A673 (cell line): ENCODE measurements at regions not wholly inside any gene's neighbourhood (a gene's known extent, or its start where the extent isn't known, plus 50 kb on each side); places are given as distances from the start of the nearest gene placed in this dataset.

Experiments used
- BruUV-seq: library from RNA; stranded (reverse); fragments of 400-500 nt; replicated peaks from 2 replicates; lab custom pipeline; 2021; lab: Mats Ljungman, UMichigan
- CTCF ChIA-PET: fragments of 300-600 bp; sonication (Branson Sonifier 250); formaldehyde crosslinking; loops from one replicate; lab custom pipeline; 2022; ENCODE audit warnings: antibody characterized with exemption; lab: Charles Lee
- POLR2A ChIA-PET: fragments of 300-600 bp; sonication (Branson Sonifier 250); formaldehyde crosslinking; loops from one replicate; lab custom pipeline; 2022; ENCODE audit warnings: antibody characterized with exemption; ENCODE audit not compliant: low non-redundant PET; lab: Charles Lee
- DNase-seq: peaks from one replicate; pipeline ENCODE4 v3.0.0-alpha.2; 2015; ENCODE audit warnings: low spot score
- H3K27ac ChIP-seq: fragments of 200-600 bp; sonication (generic); 2 replicates; pipeline ENCODE4 v1.5.1; 2016; ENCODE audit warnings: mixed run types, low read depth, mild to moderate bottlenecking, mixed read lengths, antibody characterized with exemption, low read length; ENCODE audit not compliant: poor library complexity, severe bottlenecking
- H3K27me3 ChIP-seq: fragments of 200-600 bp; sonication (generic); replicated peaks from 2 replicates; pipeline ENCODE4 v1.6.1; 2017; ENCODE audit warnings: mixed run types, low read depth, mild to moderate bottlenecking, mixed read lengths, antibody characterized with exemption, low read length; ENCODE audit not compliant: insufficient read depth, poor library complexity
- H3K36me3 ChIP-seq: fragments of 200-600 bp; sonication (generic); 2 replicates; pipeline ENCODE4 v1.6.1; 2016; ENCODE audit warnings: mixed run types, mild to moderate bottlenecking, mixed read lengths, antibody characterized with exemption, low read length; ENCODE audit not compliant: insufficient read depth, poor library complexity, severe bottlenecking
- H3K4me1 ChIP-seq: fragments of 200-600 bp; sonication (generic); 2 replicates; pipeline ENCODE4 v1.6.1; 2017; ENCODE audit warnings: mixed run types, mild to moderate bottlenecking, mixed read lengths, antibody characterized with exemption, low read length; ENCODE audit not compliant: insufficient read depth, poor library complexity, severe bottlenecking
- H3K4me3 ChIP-seq: fragments of 200-600 bp; sonication (generic); 2 replicates; pipeline ENCODE4 v1.5.1; 2016; ENCODE audit warnings: low read depth, mixed run types, mild to moderate bottlenecking, mixed read lengths, low read length; ENCODE audit not compliant: poor library complexity, severe bottlenecking
- H3K9me3 ChIP-seq: fragments of 200-600 bp; sonication (generic); 2 replicates; pipeline ENCODE4 v1.6.1; 2016; ENCODE audit warnings: mixed run types, low read depth, mild to moderate bottlenecking, mixed read lengths, antibody characterized with exemption, low read length; ENCODE audit not compliant: poor library complexity, severe bottlenecking
- EZH2 ChIP-seq: fragments of 200-600 bp; sonication (generic); IDR thresholded peaks from 2 replicates; pipeline ENCODE4 v1.6.1; 2017; ENCODE audit warnings: borderline replicate concordance, low read depth, mild to moderate bottlenecking, mixed read lengths, antibody characterized with exemption, low read length; ENCODE audit not compliant: poor library complexity, severe bottlenecking
- intact Hi-C: fragments of 100-400 bp; cut with micrococcal nuclease; formaldehyde crosslinking; loops from one replicate; pipeline ENCODE4 v1.10.0; 2022; ENCODE audit not compliant: unreplicated experiment
- TF ChIP-seq, protein P1 (sequence below): fragments of 300-800, 200-600 bp; sonication (generic); conservative IDR thresholded peaks from 2 replicates; pipeline ENCODE4 v1.5.1; 2017; ENCODE audit warnings: low read depth, mild to moderate bottlenecking, antibody characterized with exemption, low read length, moderate library complexity, mixed read lengths

DNA sequence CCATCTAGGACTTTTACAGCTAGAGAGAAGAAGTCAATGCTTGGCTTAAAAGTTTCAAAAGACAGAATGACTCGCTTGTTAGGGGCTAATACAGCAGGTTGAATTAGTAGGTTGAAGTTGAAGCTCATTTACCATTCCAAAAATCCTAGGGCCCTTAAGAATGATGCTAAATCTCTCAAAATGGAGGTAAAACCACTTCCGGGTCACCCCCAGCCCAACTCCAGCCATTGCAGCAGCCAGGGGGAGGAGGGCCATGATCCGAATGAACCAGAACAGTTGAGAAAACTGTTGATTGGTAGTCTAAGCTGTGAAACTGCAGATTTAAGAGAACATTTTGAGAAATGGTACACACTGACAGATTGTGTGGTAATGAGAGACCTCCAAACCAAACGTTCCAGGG is 245.4 kb downstream of the HNRNPD start:
- no peaks in the 10 kb centered on the region for H3K36me3 ChIP-seq
- no peaks in the 10 kb centered on the region for H3K9me3 ChIP-seq
- ChIA-PET POLR2A (no interaction called here), CTCF (no interaction called here)
- H3K4me1 ChIP-seq, result no peaks in the 10 kb centered on the region
- TF ChIP-seq EZH2, result no peak
- TF ChIP-seq, protein P1, sequence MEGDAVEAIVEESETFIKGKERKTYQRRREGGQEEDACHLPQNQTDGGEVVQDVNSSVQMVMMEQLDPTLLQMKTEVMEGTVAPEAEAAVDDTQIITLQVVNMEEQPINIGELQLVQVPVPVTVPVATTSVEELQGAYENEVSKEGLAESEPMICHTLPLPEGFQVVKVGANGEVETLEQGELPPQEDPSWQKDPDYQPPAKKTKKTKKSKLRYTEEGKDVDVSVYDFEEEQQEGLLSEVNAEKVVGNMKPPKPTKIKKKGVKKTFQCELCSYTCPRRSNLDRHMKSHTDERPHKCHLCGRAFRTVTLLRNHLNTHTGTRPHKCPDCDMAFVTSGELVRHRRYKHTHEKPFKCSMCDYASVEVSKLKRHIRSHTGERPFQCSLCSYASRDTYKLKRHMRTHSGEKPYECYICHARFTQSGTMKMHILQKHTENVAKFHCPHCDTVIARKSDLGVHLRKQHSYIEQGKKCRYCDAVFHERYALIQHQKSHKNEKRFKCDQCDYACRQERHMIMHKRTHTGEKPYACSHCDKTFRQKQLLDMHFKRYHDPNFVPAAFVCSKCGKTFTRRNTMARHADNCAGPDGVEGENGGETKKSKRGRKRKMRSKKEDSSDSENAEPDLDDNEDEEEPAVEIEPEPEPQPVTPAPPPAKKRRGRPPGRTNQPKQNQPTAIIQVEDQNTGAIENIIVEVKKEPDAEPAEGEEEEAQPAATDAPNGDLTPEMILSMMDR, result no peak
- DNase-seq, result no peak
- H3K4me3 ChIP-seq, result no peak overlapping the region
- no TSS peak for BruUV-seq
- intact Hi-C loops, result no loop called here
- H3K27me3 ChIP-seq, result no peaks in the 10 kb centered on the region
- no peak overlapping the region for H3K27ac ChIP-seq

DNA sequence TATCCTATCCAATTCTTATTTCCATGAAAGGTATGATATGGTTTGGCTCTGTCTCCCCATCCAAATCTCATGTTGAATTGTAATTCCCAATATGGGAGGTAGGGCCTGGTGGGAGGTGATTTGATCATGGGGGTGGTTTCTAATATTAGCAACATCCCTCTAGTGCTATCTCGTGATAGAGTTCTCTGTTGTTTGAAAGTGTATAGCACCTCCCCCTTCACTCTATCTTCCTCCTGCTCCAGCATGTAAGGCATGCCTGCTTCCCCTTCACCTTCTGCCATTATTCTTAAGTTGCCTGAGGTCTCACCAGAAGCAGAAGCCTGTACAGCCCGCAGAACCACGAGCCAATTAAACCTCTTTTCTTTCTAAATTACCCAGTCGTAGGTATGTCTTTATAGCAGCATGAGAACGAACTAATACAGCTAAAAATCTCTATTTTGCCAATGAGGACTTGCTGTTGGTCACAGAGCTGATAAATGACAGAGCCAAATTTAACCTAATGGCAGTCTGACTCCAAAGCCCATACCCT is 247.2 kb downstream of the HNRNPD start:
- Histone ChIP-seq H3K27ac (no peak overlapping the region), H3K36me3 (no peaks in the 10 kb centered on the region), H3K4me1 (no peaks in the 10 kb centered on the region), H3K9me3 (no peaks in the 10 kb centered on the region), H3K27me3 (no peaks in the 10 kb centered on the region), H3K4me3 (no peak overlapping the region)
- intact Hi-C loops, result no loop called here
- DNase-seq, result no peak
- POLR2A ChIA-PET, result no interaction called here
- CTCF ChIA-PET, result no interaction called here
- no TSS peak for BruUV-seq
- no peak for TF ChIP-seq EZH2
- TF ChIP-seq, protein P1, result no peak

DNA sequence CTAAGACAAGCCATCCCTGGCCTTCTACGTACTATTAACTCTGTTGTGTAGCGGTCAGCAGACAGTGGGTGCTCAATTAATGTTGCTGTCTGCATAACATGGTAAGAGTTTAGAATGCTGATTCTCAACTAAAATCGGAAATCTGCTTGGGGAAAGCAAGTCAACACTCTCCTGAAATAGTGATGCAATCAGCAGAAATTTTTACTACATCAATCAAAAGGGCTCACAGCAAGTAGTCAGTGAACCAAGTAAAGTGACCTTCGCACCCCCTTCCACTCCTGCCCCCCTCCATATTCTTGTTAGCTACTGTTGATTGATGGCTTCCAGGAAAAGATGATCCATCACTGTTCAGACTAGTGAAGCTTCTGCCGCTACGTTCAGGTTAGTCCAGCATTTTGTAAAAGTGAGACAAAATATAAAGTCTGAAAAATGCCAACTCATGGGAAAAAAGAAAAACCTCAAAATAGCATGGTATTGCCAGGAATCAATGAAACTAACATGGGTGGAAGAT is 247.9 kb downstream of the HNRNPD start:
- no peaks in the 10 kb centered on the region for H3K4me1 ChIP-seq
- TF ChIP-seq, protein P1, result no peak
- no peak for TF ChIP-seq EZH2
- no peak overlapping the region for H3K27ac ChIP-seq
- no peaks in the 10 kb centered on the region for H3K9me3 ChIP-seq
- H3K36me3 ChIP-seq, result no peaks in the 10 kb centered on the region
- no peaks in the 10 kb centered on the region for H3K27me3 ChIP-seq
- CTCF ChIA-PET, result no interaction called here
- no peak for DNase-seq
- POLR2A ChIA-PET, result no interaction called here
- H3K4me3 ChIP-seq, result no peak overlapping the region
- no TSS peak for BruUV-seq
- intact Hi-C loops, result no loop called here
